ENCODE measurements at regions not wholly inside any gene's neighbourhood (a gene's known extent, or its start where the extent isn't known, plus 50 kb on each side); places are given as distances from the start of the nearest gene placed in this dataset.
"Not testable (repeated sequence)": the region's sequence is repeated elsewhere in the genome, so short reads cannot be mapped to it uniquely, and the experiment has no call there.

DNA sequence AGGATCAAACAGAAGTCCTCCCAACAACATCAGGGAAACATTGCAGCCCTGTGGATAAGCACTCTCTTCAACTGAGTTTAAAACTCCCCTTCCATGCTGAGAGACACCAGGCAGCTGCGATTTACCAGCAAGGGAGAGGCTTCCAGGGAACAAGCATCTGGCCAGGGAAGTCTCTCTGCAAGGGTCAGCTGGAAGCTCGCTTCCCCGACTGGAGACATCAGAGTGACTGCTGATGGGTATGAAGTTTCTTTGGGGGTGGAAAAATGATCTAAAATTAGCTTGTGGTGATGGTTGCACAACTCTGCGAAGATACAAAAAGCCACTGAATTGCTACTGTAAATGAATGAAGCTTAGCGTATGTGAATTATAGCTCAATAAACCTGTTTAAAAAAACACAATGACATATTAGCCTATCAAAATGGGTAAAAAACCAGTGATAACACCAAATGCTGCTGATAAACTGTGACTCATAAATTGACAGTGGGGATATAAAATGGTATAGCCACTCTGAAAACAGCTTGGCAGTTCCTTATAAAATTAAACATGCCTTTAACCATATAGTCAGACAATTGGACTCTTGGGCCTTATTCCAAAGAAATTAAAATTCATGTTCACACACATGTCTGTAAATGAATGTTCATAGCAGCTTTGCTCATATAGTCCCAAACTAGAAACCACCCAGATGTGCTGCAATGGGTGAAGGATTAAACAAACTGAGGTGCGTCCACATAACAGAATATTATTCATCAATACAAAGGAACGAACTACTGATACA lies 1082.0 kb downstream of the SOCS6 start:
- DNase-seq (ENCODE audit: low read depth): no peak

DNA sequence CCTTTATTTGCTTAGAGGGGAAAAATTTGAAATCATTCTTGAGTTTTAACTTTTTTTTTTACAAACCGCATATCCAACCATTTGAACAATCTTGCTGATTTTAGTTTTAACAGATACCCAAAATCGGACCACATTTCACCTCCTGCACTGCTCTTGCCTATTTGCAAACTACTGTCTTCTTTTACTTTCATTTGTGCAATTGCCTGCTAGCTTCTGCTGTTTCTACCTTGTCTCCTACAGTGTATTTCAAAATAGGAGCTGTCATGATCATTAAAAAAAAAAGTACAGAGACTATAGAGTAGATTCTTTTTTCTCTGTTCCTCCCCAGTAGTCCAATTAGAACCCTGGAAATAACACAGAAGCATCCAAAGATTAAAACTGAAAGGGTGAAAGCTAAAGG lies 1081.2 kb downstream of the SOCS6 start:
- no peak for DNase-seq (ENCODE audit: low read depth)

DNA sequence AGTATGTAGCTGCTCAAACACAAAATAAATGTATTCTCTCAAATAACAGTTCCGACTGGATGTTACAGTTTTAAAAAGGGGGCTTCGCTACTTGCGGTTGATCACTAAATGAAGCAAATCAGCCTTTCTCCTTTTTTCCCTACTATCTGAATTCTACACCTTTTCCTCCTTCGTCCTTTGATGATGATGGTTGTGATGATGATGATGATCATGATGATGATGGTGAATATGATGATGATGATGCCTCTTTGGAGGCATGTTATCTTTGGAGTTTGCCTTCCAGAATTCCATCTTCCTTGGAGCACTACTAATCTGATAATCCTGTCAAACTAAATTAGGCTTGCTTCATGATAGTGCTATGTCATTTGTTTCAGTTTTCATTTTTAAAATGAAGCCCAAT lies 1073.3 kb downstream of the SOCS6 start:
- no peak for DNase-seq (ENCODE audit: low read depth)

DNA sequence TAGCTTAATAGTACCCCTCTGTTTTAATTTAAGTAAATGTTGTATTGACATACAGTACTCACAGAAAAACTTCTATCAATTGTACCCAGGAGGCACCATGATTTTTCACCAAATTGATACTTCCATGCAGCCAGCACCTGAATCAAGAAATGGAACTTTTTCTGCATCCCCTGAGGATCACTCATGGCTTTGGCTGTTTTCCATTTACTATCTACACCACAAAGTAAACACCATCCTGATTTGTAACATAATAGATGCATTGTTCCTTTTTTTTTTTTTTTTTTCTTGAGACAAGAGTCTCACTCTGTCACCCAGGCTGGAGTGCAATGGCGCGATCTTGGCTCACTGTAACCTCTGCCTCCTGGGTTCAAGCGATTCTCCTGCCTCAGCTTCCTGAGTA lies 1066.8 kb downstream of the SOCS6 start:
- not testable (repeated sequence) for DNase-seq (ENCODE audit: low read depth)

DNA sequence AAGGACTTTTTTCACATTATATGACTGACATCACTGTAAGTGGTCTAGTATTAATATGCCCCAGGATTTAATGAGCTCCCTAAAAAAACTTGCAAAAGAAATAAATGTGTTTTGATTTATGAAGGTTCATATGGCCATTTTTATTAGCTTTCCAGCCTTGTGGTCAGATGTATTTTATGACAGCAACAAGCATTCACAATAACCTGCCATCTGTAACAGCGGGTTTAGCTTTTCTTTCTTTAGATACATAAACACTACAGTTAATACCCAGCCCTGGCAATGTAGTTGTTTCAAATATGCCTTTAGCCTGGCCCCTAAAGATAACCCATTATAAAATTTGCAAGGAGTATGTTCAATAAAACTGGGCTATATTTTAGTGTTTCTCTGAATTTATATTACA lies 1063.8 kb downstream of the SOCS6 start:
- DNase-seq (ENCODE audit: low read depth): no peak

DNA sequence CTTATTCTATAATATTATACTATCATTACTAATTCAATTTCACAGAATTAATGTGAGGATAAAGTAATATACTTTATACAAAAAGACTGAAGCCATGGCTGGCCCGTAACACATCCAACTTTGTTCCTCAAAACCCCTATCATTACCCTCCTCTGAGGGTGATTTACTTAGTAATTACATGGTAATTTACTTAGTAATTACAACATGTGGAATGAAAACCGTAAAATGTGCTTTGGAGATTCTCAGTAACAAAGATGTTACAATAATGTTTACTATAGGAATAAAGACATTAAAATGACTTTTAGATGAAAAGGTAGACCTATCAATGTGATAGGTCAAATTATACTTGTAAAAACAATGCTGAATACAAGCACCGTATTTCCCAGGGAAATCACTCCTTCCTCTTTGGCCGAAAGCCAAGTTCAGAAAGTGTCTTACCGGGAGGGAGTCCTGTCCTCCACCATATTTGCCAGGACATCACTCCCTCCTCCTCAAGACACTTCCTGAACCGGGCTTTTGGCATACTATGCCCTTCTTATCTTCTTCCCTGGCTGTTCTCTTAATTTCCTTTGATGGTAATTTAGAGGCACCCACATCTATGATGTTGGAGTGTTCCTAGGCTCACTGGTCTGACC lies 1047.8 kb downstream of the SOCS6 start:
- no peak for DNase-seq (ENCODE audit: low read depth)

DNA sequence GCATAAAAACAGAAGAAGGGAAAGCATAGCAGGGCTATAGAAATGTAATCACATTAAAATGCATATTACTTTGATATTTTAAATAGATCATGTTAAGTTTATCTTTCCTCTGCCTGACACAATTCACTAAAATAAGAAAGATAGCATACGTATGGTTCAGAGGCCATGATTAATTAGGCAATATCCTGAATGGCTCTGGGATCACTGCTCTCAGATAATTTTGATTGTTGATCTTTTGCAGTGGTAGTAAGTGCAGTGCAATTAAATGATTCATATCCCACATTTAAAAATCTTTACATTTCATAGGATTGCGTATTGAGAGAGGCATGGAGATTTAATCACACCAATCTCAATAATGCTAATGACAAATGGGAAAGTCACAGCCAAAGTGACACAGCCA lies 1040.7 kb downstream of the SOCS6 start:
- DNase-seq (ENCODE audit: low read depth): no peak

DNA sequence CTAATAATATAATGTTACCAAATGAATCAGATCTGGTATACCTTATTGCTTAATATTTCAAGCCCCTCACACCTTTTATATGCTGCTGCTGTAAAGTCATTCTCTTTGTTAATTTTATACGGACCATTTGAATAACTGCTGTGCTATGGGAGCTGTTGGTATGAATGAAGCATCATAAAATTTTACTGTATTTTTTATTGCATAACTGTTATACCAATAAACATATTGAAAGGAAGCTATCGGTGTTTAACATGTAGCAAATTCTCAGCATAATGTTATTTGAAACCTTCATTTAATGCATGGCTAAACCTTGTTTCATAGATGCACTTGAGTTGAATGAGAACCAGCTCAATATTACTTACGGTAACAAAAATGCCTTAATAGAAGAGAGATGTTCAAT lies 1040.3 kb downstream of the SOCS6 start:
- DNase-seq (ENCODE audit: low read depth): no peak

DNA sequence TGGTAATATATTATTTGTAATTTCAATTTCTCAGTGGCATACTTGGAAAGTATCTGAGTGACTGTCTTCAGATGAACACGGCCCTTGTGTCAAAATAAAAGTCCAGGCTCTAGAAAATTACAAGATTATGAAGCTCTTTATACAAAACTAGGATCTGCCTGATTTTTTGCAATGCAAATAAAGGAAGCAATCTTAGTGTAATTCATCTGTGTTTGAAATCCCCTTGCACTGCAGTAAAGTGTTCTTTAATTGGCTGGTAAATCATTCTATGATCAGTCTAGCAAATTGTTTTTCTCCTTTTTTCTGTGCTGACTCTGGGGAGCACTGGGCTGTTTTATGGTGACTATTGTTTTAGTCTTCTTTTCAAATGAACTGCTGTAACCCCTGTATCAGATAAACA lies 1039.0 kb downstream of the SOCS6 start:
- no peak for DNase-seq (ENCODE audit: low read depth)

DNA sequence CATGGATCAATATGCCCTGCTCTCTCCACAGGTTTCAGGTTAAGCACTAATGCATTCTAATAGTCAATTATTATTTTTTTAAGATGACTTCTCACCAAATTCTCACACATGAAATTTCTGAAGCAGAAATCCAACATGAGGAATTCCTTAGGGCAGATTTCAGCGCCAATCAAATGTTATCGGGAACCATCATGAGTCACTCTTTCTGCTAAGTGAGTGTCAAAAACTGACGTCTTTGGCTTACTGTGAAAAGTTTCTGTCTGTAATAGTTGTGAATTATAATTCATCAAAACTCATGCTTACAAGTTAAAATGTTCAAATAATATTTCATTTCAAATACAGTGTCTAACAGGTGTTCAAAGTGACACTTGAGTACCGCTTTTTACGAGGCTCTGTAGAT lies 1038.6 kb downstream of the SOCS6 start:
- DNase-seq (ENCODE audit: low read depth): no peak

DNA sequence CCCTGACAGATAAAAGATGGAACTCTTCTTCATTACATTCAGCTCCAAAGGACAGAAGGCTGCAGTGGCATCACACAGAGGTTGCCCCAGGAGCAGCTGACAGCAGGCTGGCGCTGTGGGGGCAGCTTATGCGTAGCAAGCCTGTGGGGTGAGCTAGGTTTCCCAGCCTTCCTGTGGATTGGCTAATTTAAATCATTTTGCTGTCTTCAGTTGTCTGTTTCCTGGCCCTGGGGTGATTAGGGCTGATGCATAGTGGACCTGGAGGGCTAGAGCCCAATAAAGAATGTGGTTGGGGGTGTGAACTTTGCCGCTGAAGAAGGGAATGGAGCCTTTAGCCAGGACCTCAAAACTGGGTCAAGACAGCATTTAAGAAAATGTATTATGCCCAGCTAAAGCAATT lies 1038.0 kb downstream of the SOCS6 start:
- DNase-seq (ENCODE audit: low read depth): no peak

DNA sequence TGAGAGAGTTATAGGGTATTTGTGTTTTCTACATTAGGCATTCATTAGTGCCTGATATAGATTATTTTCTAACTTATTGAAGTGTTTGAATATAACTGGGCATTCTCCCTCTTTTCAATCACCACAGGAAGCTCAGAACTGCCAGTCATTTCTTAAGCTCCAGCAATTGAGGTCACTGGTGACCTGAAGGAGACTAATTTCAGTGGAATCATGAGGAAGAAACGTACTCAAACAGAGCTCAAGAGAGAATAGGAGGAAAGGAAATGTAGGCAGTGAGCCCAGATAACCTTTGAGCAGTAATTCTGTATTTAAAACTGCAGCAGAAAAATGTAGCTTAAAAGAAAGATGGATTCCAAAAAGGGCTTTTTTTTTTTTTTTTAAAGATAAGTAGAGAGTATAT lies 1035.5 kb downstream of the SOCS6 start:
- DNase-seq (ENCODE audit: low read depth): no peak

DNA sequence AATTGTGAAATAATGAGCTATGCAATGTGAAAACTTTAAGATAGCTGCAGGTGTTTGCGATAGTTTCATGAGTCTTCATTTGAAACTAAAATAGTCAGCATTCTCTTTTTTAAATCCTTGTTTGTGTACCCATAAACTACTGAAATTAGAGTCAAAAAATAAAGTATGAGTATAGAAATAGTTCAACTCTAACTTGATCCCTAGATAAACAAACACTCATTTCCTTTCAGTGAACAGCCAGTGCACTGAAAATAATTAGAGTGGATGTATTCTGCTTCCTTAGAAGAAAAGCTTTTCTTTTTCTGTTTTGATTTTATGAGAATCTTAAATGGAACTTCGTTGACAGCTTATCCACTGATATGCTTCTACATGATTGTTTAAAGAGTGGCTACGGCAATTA lies 1033.4 kb downstream of the SOCS6 start:
- DNase-seq (ENCODE audit: low read depth): no peak

DNA sequence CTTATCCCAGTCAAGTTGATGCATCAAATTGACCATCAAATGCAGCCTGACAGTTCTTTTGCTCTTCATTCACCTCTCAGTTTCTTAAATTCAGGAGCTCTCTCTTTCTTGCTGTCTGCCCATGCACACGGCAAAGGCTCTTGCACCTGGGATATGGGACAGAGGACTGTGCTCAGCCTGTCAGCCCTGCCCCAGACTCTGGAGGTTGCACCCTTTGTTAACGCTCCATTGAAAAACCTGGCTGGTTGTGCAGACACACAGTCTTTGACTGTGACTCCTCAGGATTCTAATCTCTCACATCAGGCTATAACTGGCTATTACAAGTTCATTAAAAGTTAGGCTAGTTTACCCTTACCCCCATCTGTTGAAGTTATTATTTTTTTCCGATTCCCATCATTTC lies 1032.5 kb downstream of the SOCS6 start:
- DNase-seq (ENCODE audit: low read depth): no peak

DNA sequence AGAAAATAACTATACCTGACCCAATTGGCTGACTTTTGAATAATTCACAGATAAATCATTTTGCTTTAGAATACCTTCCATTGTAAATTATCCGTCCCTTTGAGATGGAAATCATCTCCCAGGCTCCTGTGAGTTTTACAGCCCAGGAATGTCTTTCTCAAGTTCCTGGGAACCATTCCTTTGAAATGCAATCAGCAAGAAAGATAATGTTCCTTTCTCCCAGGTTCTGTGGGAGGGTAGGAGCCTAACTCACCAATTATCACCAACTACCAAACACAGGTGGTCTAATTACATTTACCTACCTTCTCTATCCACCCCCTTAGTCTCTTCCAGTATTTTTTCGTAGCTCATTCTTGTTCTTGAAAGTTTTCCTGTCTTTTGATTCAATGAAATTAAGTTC lies 1016.0 kb downstream of the SOCS6 start:
- DNase-seq (ENCODE audit: low read depth): no peak

DNA sequence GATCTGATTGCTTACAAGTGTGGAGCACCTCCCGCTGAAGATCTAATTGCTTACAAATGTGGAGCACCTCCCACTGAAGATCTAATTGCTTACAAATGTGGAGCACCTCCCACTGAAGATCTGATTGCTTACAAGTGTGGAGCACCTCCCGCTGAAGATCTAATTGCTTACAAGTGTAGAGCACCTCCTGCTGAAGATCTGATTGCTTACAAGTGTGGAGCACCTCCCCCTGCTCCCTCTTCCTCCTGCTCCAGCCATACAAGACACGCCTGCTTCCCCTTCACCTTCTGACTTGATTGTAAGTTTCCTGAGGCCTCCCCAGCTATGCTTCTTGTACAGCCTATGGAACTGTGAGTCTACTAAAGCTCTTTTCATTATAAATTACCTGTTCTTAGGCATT lies 1014.9 kb downstream of the SOCS6 start:
- DNase-seq (ENCODE audit: low read depth): not testable (repeated sequence)

DNA sequence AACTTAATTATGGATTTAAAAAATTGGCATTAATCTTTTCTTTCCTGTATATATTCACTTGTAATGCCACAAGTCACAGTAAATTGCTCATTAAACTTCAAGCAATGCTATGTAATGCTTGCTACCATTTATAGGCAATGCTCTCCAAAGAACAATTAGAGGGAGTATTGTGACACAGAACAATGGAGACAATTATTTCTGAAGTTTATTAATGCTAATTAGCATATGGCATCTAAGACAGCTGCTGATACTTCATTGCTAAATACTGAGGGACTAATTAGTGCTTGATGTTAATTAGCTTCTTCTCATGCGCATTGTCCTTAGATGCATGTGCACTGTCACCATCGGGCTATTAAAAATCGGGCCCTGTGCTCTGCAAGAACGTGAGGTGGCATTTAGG lies 1012.8 kb downstream of the SOCS6 start:
- DNase-seq (ENCODE audit: low read depth): no peak

DNA sequence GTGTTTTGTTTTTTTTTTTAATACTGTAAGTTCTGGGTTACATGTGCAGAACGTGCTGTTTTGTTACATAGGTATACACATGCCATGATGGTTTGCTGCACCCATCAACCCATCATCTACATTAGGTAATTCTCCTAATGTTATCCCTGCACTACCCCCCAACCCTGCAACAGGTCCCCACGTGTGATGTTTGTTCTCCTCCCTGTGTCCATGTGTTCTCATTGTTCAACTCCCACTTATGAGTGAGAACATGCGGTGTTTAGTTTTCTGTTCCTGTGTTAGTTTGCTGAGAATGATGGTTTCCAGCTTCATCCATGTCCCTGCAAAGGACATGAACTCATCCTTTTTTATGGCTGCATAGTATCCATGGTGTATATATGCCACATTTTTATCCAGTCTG lies 1005.4 kb downstream of the SOCS6 start:
- not testable (repeated sequence) for DNase-seq (ENCODE audit: low read depth)

DNA sequence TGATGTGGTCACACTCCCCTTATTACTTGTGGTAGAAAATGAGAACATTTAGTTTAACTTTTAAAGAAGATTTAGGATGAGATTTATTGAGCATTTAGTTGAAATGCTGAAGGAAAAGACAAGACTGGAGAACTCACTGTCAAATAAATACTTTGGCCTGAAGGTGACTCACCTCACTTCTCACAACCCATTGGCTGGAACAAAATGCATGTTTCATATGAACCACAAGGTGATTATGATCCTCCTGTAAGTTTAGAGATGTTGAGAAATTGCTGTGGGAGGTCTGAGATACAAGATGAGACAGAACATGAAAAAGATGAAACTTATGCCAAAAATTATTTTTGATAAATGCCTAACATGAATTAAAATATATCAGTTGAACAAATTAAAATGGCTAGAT lies 1004.5 kb downstream of the SOCS6 start:
- DNase-seq (ENCODE audit: low read depth): no peak

DNA sequence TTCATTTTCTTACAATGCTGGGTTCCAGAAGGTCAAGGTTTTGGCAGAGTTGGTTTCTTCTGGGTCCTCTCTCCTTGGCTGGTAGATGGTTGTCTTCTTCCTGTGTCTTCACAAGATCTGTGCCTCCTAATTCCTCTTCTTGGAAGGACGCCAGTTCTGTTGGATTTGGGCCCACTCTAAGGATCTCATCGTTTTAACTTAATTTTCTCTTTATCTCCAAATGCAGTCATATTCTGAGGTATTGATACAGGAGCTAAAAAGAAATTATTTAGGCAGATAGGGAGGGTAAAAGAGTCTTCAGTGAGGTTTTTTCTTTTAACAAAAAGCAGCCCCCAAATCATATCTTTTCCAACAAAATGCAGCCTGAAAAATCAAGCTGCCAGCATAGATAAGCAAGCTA lies 998.4 kb downstream of the SOCS6 start:
- no peak for DNase-seq (ENCODE audit: low read depth)

DNA sequence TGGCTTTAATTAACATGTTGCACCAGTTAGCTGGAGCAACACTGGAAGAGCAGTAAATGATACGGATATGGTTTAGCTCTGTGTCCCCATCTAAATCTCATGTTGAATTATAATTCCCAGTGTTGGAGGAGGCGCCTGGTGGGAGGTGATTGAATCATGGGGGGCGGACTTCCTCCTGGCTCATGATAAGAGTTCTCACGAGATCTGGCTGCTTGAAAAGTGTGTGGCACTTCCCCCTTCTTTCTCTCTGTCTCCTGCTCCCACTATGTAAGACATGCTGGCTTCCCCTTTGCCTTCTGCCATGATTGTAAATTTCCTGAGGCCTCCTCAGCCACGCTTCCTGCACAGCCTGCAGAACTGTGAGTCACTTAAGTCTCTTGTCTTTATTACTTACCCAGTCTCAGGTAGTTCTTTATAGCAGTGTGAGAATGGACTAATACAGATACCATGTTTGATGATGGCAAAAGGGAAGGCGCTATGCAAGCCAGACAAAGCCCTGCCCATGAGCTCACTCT lies 963.6 kb downstream of the SOCS6 start:
- no peak for DNase-seq (ENCODE audit: low read depth)

DNA sequence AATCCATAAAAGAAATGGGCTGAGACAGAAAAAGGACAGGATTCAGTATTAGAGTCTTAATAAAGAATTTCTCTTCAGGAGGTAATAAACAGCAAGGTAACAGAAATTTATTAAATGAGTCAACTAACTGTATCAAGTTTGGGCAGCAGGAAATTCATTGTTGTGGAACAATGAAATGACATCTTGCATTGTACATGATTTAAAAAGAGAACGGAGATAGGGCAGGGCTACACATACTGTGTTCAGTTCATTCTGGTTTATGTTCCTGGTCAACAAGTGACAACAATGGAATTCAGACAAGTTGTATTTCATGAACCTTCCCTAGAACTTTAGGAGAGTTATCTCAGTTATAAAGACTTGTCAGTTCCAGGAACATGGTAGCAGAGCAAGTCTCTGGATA lies 961.3 kb downstream of the SOCS6 start:
- no peak for DNase-seq (ENCODE audit: low read depth)

DNA sequence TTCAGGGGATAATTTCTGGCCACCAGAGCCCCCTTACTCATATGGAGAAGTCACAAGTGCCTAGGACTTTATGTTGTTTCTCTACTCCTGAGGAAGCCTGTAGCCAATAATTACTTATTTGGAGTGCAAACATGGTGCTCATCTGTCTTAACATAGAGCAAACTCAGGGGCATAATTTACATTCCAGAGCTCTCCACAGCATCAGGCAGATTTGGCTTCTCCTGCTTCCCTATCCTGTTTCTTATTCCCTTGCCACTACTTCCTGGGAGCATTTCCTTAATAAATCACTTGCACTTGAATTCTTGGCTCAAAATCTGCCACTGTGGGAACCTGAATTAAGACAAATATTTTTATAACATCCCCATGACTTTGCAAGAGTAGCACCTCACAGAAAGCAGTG lies 960.9 kb downstream of the SOCS6 start:
- DNase-seq (ENCODE audit: low read depth): no peak

DNA sequence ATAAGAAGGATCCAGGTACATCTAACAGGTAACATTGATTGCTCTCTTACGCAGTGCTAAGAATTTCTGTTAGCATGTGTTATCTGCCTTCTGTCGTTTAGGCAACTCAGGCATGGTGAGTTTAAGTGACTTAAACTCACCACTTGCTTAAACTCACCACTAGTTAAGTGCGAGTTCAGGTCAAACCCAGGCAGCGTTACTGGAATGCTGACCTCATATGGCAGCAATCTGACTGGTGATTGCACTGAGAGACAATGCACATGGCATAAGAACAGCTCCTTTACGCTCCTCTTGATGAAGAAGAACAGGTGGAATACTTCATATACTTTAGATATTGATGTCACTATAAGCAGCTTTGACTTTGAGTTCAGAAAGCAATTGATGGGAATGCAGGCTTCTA lies 954.1 kb downstream of the SOCS6 start:
- no peak for DNase-seq (ENCODE audit: low read depth)
